H9 (cell line): ENCODE measurements at regions not wholly inside any gene's neighbourhood (a gene's known extent, or its start where the extent isn't known, plus 50 kb on each side); places are given as distances from the start of the nearest gene placed in this dataset.

Experiments
- DNase-seq: peaks from one replicate; pipeline ENCODE4 v3.0.0-alpha.2; 2017
- H2AFZ ChIP-seq: one replicate; pipeline ENCODE4 v1.6.1; 2013; ENCODE audit warnings: mild to moderate bottlenecking, low read length, control low read depth, moderate library complexity
- H2AK5ac ChIP-seq: 2 replicates; pipeline ENCODE4 v1.6.1; 2013; ENCODE audit warnings: low read length, control low read depth, mixed read lengths; ENCODE audit not compliant: insufficient read length
- H2BK120ac ChIP-seq: one replicate; pipeline ENCODE4 v1.6.1; 2013; ENCODE audit warnings: low read depth, mild to moderate bottlenecking, low read length, control low read depth, inconsistent platforms; ENCODE audit not compliant: poor library complexity, severe bottlenecking
- H2BK12ac ChIP-seq: 2 replicates; pipeline ENCODE4 v1.6.1; 2013; ENCODE audit warnings: low read length, control low read depth, mixed read lengths, low read depth; ENCODE audit not compliant: insufficient read length
- H2BK15ac ChIP-seq: 2 replicates; pipeline ENCODE4 v1.6.1; 2013; ENCODE audit warnings: low read depth, low read length, control low read depth
- H2BK20ac ChIP-seq: one replicate; pipeline ENCODE4 v1.6.1; 2013; ENCODE audit warnings: low read depth, mild to moderate bottlenecking, low read length, control low read depth, inconsistent platforms; ENCODE audit not compliant: poor library complexity, severe bottlenecking
- H2BK5ac ChIP-seq: 2 replicates; pipeline ENCODE4 v1.6.1; 2013; ENCODE audit warnings: low read length, control low read depth, mixed read lengths; ENCODE audit not compliant: insufficient read length
- H3K14ac ChIP-seq: 2 replicates; pipeline ENCODE4 v1.6.1; 2013; ENCODE audit warnings: low read length, control low read depth; ENCODE audit not compliant: insufficient read depth
- H3K18ac ChIP-seq: 2 replicates; pipeline ENCODE4 v1.6.1; 2013; ENCODE audit warnings: low read depth, mild to moderate bottlenecking, mixed read lengths, low read length, control low read depth; ENCODE audit not compliant: insufficient read length
- H3K23ac ChIP-seq: 2 replicates; pipeline ENCODE4 v1.6.1; 2013; ENCODE audit warnings: low read length, control low read depth, mixed read lengths, low read depth; ENCODE audit not compliant: insufficient read length
- H3K23me2 ChIP-seq: 2 replicates; pipeline ENCODE4 v1.6.1; 2013; ENCODE audit warnings: low read depth, mild to moderate bottlenecking, mixed read lengths, low read length, control low read depth; ENCODE audit not compliant: insufficient read length, poor library complexity, severe bottlenecking
- H3K27ac ChIP-seq: 2 replicates; pipeline ENCODE4 v1.5.1; 2013; ENCODE audit warnings: low read length, control low read depth, mixed read lengths, low read depth; ENCODE audit not compliant: insufficient read length
- H3K27me3 ChIP-seq: 2 replicates; pipeline ENCODE4 v1.6.1; 2013; ENCODE audit warnings: low read length, control low read depth, inconsistent platforms; ENCODE audit not compliant: insufficient read depth
- H3K4ac ChIP-seq: 2 replicates; pipeline ENCODE4 v1.6.1; 2013; ENCODE audit warnings: low read depth, mild to moderate bottlenecking, control low read depth, inconsistent platforms, low read length, moderate library complexity
- H3K4me1 ChIP-seq: 2 replicates; pipeline ENCODE4 v1.6.1; 2013; ENCODE audit warnings: low read length, control low read depth, inconsistent platforms; ENCODE audit not compliant: insufficient read depth
- H3K4me2 ChIP-seq: 2 replicates; pipeline ENCODE4 v1.6.1; 2013; ENCODE audit warnings: low read length, control low read depth, mixed read lengths; ENCODE audit not compliant: insufficient read length, insufficient read depth
- H3K56ac ChIP-seq: 2 replicates; pipeline ENCODE4 v1.6.1; 2013; ENCODE audit warnings: low read depth, mild to moderate bottlenecking, mixed read lengths, low read length, control low read depth; ENCODE audit not compliant: insufficient read length
- H3K79me1 ChIP-seq: 2 replicates; pipeline ENCODE4 v1.6.1; 2013; ENCODE audit warnings: low read depth, mild to moderate bottlenecking, moderate library complexity, low read length, control low read depth, inconsistent platforms; ENCODE audit not compliant: insufficient read depth, poor library complexity, severe bottlenecking
- H3K79me2 ChIP-seq: 2 replicates; pipeline ENCODE4 v1.6.1; 2013; ENCODE audit warnings: low read length, control low read depth, inconsistent platforms; ENCODE audit not compliant: insufficient read depth
- H3K9ac ChIP-seq: 2 replicates; pipeline ENCODE4 v1.6.1; 2013; ENCODE audit warnings: low read length, control low read depth, mixed read lengths; ENCODE audit not compliant: insufficient read length; ENCODE audit errors: extremely low read depth
- H3K9me3 ChIP-seq: one replicate; pipeline ENCODE4 v1.6.1; 2013; ENCODE audit warnings: low read depth, low read length, inconsistent platforms; ENCODE audit not compliant: control insufficient read depth
- H3T11ph ChIP-seq: one replicate; pipeline ENCODE4 v1.6.1; 2013; ENCODE audit warnings: mild to moderate bottlenecking, low read length, control low read depth, inconsistent platforms
- H4K20me1 ChIP-seq: one replicate; pipeline ENCODE4 v1.6.1; 2013; ENCODE audit not compliant: control insufficient read depth, insufficient read length, insufficient read depth
- H4K5ac ChIP-seq: 2 replicates; pipeline ENCODE4 v1.6.1; 2013; ENCODE audit warnings: low read depth, mild to moderate bottlenecking, mixed read lengths, low read length, control low read depth; ENCODE audit not compliant: insufficient read length
- H4K8ac ChIP-seq: replicated peaks from 2 replicates; pipeline ENCODE4 v1.6.1; 2013; ENCODE audit warnings: low read length, control low read depth, mixed read lengths, low read depth; ENCODE audit not compliant: insufficient read length
- H4K91ac ChIP-seq: 2 replicates; pipeline ENCODE4 v1.6.1; 2013; ENCODE audit warnings: low read depth, mild to moderate bottlenecking, moderate library complexity, mixed read lengths, low read length, control low read depth; ENCODE audit not compliant: insufficient read length
- H3K27ac Mint-ChIP-seq, 3 experiments: 2 replicates in 2 of 3; 3 replicates in 1 of 3; pipeline ENCODE4 v1.8.0; 2020 to 2021; ENCODE audit warnings: mixed read lengths in 3 of 3, mild to moderate bottlenecking in 1 of 3, moderate library complexity in 1 of 3
- H3K27me3 Mint-ChIP-seq: 2 replicates; pipeline ENCODE4 v1.8.0; 2021; ENCODE audit warnings: low read depth, mild to moderate bottlenecking, moderate library complexity, mixed read lengths
- H3K36me3 Mint-ChIP-seq, 3 experiments: 2 replicates in 2 of 3; 3 replicates in 1 of 3; pipeline ENCODE4 v1.8.0; 2020 to 2021; ENCODE audit warnings: low read depth in 3 of 3, mixed read lengths in 3 of 3; ENCODE audit not compliant: insufficient read depth in 1 of 3
- H3K4me1 Mint-ChIP-seq, 2 experiments: 2 replicates each; pipeline ENCODE4 v1.8.0; 2020; ENCODE audit warnings: mixed read lengths in 2 of 2
- H3K4me3 Mint-ChIP-seq, 2 experiments: 2 replicates in 1 of 2; 3 replicates in 1 of 2; pipeline ENCODE4 v1.8.0; 2020 to 2021; ENCODE audit warnings: mild to moderate bottlenecking in 2 of 2, mixed read lengths in 2 of 2, moderate library complexity in 1 of 2
- H3K9me3 Mint-ChIP-seq, 2 experiments: 2 replicates in 1 of 2; 3 replicates in 1 of 2; pipeline ENCODE4 v1.8.0; 2020; ENCODE audit warnings: mild to moderate bottlenecking in 2 of 2, mixed read lengths in 2 of 2, moderate library complexity in 1 of 2
- CTCF ChIP-seq: fragments of 200-600 bp; sonication (generic); conservative IDR thresholded peaks from 3 replicates; pipeline ENCODE4 v1.8.0; 2021; ENCODE audit warnings: antibody characterized with exemption, mild to moderate bottlenecking
- WGBS: extraction: QIAGEN DNeasy Blood & Tissue Kit; methylation state at CpG from one replicate; pipeline ENCODE4 v1.1.7; 2013; ENCODE audit warnings: missing lambda C conversion rate, low lambda C conversion rate, mixed read lengths; ENCODE audit not compliant: insufficient read length; ENCODE audit errors: extremely low coverage; 5-methylcytosine and 5-hydroxymethylcytosine counted together

- no peak overlapping the region for H3K4me2 ChIP-seq
- H4K8ac ChIP-seq = no peak overlapping the region
- no peak overlapping the region for H3K23ac ChIP-seq
- no CpG with 5 or more reads among the region's 5 CpGs for WGBS
- no peaks in the 10 kb centered on the region for H3K79me2 ChIP-seq
- no peak overlapping the region for H2BK20ac ChIP-seq
- H3K79me1 ChIP-seq = no peaks in the 10 kb centered on the region
- H3T11ph ChIP-seq = no peak overlapping the region
- no peak overlapping the region for H2BK120ac ChIP-seq
- H3K9me3 ChIP-seq = no peaks in the 10 kb centered on the region
- no peak overlapping the region for H4K5ac ChIP-seq
- no peaks in the 10 kb centered on the region for H3K4me1 ChIP-seq
- H3K14ac ChIP-seq = no peak overlapping the region
- H3K56ac ChIP-seq = no peak overlapping the region
- no peaks in the 10 kb centered on the region; the same call in 1 of the 2 replicates for H3K27me3 Mint-ChIP-seq
- H3K27me3 ChIP-seq = no peaks in the 10 kb centered on the region
- H4K20me1 ChIP-seq = no peaks in the 10 kb centered on the region
- peaks cover 0 to 4% (median 0%) of the 10 kb centered on the region in 3 experiments; a peak in 1 of 7 replicates for H3K36me3 Mint-ChIP-seq
- no peak overlapping the region for H3K9ac ChIP-seq
- no peak overlapping the region for H2BK15ac ChIP-seq
- H3K18ac ChIP-seq = no peak overlapping the region
- no peak overlapping the region for H2AFZ ChIP-seq
- no peak overlapping the region for H3K4me3 Mint-ChIP-seq
- H3K27ac ChIP-seq = no peak overlapping the region
- H2BK12ac ChIP-seq = no peak overlapping the region
- H3K23me2 ChIP-seq = no peaks in the 10 kb centered on the region
- DNase-seq = no peak
- H3K4ac ChIP-seq = no peak overlapping the region
- no peaks in the 10 kb centered on the region for H3K4me1 Mint-ChIP-seq
- H3K27ac Mint-ChIP-seq = no peak overlapping the region
- TF ChIP-seq CTCF = no peak
- H3K9me3 Mint-ChIP-seq = peaks cover 0 to 3% of the 10 kb centered on the region in 2 experiments; a peak in 2 of 5 replicates
- H2BK5ac ChIP-seq = no peak overlapping the region
- H2AK5ac ChIP-seq = no peak overlapping the region
- no peak overlapping the region for H4K91ac ChIP-seq
Observed at GRCh38 chr5:34598177-34598794, 57.8 kb upstream of the RAI14 start.
